GM18505 (cell line): ENCODE measurements at regions not wholly inside any gene's neighbourhood (a gene's known extent, or its start where the extent isn't known, plus 50 kb on each side); places are given as distances from the start of the nearest gene placed in this dataset.
"Not testable (repeated sequence)": the region's sequence is repeated elsewhere in the genome, so short reads cannot be mapped to it uniquely, and the experiment has no call there.

Source experiments
- ATAC-seq: cut with Tn5 transposase; IDR thresholded peaks from one replicate; pipeline ENCODE4 v1.9.1; 2021; ENCODE audit not compliant: unreplicated experiment
- POLR2A ChIP-seq: IDR thresholded peaks from 4 replicates; pipeline ENCODE4 v1.6.1; 2011; ENCODE audit warnings: borderline replicate concordance; ENCODE audit not compliant: insufficient read depth, insufficient read length; ENCODE audit errors: extremely low read depth

DNA sequence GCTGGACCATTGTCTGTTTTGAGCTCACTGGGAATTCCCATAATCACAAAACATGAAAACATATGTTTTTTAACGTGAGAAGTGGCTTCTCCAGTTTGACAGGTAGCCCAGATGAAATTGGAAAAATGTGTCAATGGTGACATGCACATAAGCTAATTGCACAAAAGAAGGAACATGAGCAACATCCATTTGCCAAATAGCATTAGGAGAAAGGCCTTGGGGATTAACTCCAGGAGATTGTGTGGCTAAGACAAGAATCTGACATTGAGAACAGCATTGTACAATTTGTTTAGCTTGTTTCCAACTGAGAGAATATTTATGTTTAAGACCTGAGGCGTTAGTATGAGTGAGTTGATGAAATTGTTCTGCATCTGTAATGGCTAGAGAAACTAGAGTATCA, 147.0 kb upstream of the API5 start:
- no peak for TF ChIP-seq POLR2A
- no peak for ATAC-seq

DNA sequence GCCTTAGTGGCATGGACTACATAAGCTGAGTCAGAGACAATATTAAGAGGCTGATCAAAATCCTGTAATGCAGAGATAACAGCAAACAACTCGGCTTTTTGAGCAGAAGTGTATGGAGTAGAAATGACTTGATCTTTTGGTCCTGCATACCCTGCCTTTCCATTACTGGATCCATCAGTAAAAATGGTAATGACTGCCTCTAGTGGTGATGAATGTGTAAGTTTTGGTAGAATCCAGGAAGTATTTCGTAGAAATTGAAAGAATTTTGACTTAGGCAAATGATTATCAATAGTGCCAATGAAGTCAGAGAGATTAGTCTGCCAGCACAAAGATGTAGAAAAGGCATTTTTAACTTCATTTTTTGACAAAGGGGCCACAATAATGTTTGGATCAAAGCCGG, 146.4 kb upstream of the API5 start:
- ATAC-seq = not testable (repeated sequence)

DNA sequence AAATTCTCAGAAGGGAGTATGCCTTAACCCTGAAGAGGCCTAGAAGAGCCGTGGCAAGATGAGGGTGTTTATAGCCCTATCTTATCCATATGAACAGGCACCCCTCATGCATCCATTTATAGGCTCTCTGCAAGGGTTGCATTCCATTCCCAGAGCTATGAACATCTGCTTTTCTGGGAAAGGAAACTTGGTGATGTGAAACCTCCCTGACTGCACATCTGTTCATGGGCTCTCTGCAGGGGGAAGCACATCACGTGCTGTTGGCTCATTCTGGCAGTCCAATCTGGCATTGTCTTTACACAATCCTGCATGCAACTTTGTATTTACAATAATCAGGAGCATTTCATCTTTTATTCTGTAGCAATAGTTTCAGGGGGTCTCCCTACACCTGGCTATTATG, 143.6 kb upstream of the API5 start:
- ATAC-seq = not testable (repeated sequence)

DNA sequence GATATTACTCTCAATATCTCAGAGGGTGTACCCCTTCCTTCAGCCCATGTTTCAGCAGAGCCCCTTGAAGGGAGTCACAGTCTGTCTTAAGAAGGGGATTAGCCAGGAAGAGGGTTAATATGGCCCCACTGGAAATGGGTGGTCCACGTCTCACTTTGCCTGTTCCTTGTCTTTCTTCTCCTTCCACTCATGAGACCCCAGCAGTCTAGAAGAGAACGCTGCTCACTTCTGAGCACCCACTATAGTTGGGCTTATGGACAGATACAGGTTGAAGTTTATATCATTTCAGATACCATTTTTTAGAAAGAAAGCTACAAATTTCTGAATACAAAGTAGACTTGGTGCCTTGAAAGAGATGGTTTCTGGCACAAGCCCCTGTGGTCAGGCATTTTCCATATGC, 139.3 kb upstream of the API5 start:
- no peak for ATAC-seq
- TF ChIP-seq POLR2A = no peak

DNA sequence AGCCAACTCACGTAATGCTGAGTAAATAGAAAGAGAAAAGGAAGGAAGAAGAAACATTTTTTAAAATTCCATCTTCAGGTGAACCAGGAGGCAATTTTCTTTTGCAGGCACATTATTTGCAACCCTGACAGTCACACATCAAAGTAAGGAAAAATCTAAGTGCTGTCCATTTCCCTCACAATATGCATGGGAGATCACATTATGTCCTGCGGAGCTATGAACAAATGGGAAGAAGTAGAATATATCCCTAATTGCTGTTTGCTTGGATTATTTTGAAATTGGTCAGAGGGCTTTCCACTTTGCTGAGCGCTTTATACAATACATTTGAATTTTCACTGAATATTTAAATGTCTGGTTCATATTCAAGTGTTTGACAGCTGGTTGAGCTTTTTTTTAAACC, 133.8 kb upstream of the API5 start:
- ATAC-seq = no peak
- TF ChIP-seq POLR2A = no peak

DNA sequence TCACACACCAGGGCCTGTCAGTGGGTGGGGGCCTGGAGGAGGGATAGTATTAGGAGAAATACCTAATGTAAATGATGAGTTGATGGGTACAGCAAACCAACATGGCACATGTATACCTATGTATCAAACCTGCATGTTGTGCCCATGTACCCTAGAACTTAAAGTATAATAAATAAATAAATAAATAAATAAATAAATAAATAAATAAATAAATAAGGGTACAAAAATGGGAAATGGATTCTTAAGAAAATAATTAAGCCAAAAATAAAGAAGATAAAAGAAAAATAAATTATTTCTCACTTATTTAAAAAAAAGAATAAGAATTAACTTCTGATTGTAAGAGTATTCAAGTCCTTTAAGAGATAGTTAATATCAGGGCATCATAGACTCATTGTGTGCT, 117.3 kb upstream of the API5 start:
- not testable (repeated sequence) for ATAC-seq

DNA sequence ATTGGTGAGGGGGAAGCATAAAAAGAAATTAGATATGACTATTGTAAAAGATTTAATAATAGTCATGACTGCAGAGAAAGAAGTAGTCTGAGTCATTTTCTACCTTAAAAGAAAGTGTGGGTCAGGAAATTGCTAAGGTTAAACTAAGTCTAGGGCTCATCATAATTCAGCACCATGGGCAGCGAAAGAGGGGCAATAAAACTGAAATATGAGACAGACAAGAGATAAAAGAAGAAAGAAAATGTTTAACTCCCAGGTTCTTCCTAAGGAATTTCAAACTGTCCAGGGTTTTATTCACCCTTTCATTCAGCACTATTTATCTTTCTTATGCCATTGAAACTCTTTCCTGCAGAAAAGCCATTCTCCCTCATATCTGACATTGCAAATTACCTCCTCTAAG, 114.4 kb upstream of the API5 start:
- ATAC-seq = no peak
- TF ChIP-seq POLR2A = no peak

DNA sequence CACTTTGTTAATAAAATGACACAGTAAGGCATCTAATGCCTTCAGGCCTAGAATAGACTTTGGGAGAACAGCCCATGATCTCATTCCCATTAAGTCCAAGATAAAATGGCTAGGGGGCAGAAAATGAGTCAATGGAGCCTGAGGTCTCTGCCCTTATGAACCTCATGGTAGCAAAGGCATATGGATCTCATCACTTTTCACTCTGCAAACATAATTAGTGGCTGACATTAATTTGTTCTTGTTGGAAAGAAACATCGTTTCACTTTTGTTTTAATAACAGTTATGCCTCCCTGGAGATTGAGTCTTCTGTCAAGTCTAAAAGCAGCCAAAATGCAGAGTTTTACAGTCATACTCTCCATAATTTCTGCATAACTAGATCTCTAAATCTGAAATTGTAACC, 111.8 kb upstream of the API5 start:
- no peak for TF ChIP-seq POLR2A
- ATAC-seq = no peak

DNA sequence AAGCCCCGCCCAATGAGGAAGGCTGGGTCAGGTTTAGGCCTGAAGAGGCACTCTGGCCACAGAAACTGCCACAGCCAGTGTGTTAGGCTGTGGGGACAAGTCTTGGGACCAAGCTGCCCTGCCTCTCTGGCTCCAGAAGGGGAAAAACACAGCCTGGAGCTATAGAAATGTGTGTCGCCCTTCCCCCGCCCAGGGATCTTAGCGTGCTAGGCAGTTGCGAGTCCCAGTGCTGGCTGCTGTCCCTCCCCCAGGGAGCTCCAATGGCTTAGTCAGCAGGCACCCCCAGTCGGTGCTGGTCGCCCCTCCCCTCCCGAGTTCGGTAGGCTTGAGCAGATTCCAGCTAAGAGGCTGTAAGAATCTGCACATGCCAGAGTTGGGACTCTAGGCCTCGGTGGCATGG, 99.5 kb upstream of the API5 start:
- TF ChIP-seq POLR2A = no peak
- ATAC-seq = no peak

DNA sequence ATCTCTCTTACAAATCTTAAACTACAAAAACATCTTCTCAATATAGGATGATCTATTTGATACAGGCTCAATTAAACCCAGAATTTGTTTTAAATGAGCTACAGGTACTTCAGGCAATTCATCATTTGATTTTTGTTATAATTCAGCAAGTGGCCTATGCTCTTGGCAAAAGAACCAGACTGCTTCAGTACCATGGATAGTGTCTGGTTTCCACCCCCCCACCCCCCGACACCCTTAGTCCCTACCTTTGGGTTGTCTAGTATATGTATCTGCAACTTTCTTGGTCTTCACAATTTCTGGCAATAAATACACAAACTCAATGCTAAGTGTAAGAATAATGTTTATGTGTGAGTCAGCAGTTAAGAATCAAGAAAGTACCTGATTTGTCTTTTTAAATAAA, 97.3 kb upstream of the API5 start:
- ATAC-seq = no peak
- no peak for TF ChIP-seq POLR2A

DNA sequence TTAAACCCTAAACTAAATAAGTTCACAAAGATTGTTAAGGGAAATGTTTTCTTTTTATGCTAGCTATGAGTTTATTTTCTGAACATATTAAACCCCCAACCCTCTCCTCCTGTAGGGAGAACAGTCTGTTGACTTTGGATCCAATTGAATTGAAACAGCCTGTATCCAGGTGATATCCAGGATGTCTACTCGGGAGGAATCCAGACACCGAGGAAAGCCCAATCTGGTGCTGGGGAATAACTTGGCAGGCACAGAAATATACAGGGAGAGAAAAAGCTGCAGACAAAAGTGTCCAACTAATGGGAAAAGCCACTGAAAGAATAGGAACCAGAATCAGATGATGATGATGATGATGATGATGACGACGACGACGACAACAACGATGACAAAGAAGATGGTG, 93.9 kb upstream of the API5 start:
- ATAC-seq = no peak
- no peak for TF ChIP-seq POLR2A

DNA sequence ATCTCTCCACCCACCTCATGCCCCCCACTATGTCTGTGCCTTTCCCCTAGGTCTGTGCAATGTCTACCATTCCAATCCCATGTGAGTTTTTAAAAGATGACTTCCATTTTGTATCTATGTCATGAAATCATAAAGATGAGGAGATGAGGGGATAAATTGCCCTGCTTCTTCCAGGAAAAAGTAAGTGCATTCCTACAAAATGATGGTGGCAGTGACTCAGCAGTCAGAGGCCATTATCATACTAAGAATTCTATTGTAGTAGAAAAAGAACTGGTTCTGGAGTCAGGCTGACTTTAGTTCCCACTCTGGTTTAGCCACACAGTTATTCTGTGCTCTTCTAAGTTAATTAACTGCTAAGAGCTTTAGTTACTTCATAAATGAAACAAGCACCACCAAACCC, 89.6 kb upstream of the API5 start:
- no peak for TF ChIP-seq POLR2A
- no peak for ATAC-seq

DNA sequence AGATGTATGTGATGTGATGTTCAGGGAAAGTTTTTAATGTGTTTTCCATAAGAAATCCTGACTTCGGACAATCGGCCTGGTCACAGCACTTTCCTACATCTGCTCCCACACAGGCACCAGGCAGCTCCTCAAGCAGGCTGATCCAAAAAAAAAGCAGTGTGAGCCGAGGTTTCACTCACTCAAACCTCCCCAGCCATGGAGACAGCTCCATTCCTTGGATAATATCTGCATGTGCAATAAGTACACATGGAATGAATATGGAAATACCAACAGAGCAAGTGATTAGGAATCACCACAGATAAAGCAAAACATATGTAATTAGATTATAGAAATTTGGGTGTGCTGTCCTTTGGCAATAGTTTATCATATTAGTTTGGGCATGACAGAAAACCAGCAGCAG, 88.8 kb upstream of the API5 start:
- TF ChIP-seq POLR2A = no peak
- ATAC-seq = no peak

DNA sequence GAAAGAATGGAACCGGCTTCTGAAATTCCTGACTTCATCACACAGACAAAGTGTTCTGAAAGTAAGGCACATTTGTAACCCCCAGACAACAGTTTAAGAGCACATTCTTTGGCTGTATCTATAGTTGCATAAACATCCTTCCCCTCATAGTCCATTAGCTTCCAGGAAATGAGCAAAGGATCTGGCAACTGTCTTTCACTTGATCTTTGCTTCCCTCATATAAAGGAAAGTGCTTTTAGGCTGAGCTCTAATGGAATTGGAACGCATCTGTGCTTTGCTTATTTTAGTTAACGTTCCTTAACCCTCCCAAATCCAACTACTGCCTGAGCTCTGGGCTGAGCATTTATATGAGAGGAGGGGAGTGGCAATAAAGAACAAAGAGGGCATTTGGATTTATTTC, 76.9 kb upstream of the API5 start:
- ATAC-seq = no peak
- no peak for TF ChIP-seq POLR2A

DNA sequence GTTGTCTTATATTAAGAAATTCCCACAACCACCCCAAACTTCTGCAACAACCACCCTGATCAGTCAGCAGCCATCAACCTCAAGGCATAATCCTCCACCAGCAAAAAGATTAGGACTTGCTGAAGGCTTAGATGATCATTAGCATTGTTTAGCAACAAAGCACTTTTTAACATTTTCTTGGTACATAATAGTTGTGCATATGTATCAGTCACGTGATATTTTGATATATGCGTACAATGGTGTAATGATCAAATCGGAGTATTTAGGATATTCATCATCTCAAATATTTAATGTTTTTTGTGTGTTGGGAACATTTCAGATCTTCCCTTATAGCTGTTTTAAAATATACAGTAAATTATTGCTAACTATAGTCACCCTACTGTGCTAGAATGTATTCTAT, 73.5 kb upstream of the API5 start:
- ATAC-seq = no peak
- no peak for TF ChIP-seq POLR2A

DNA sequence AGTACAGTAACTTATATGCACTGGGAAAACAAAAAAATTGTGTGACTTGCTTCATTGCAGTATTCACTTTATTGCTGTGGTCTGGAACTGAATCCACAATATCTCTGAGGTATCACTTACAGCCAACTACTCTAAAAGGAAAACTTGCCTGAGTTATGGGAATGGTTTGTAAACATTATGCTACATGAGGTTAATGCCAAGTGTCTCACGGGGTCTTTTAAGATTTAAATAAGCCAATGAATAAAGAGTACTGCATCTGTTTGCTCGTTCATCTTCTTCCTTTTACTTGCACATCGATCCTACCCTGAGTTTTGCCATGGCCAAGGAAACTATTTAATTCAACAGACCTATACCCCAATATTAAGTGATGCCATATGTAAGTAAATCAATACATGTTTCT, 72.0 kb upstream of the API5 start:
- no peak for TF ChIP-seq POLR2A
- ATAC-seq = no peak
